Upper lobe of right lung (tissue), 1 donor: ENCODE measurements at regions not wholly inside any gene's neighbourhood (a gene's known extent, or its start where the extent isn't known, plus 50 kb on each side); places are given as distances from the start of the nearest gene placed in this dataset.

ENCODE experiments used
- ATAC-seq: fragments of 200-7000 bp; cut with Tn5 transposase; one replicate; pipeline ENCODE4 v1.9.1; 2020; ENCODE audit warnings: mild to moderate bottlenecking, moderate library complexity
- DNase-seq: peaks from one replicate; pipeline ENCODE4 v3.0.0-alpha.2; 2020
- H3K27ac ChIP-seq: fragments of 200-600 bp; one replicate; pipeline ENCODE4 v1.8.0; 2022
- H3K27me3 ChIP-seq: fragments of 200-600 bp; one replicate; pipeline ENCODE4 v1.8.0; 2022; ENCODE audit warnings: mild to moderate bottlenecking
- H3K36me3 ChIP-seq: fragments of 200-600 bp; one replicate; pipeline ENCODE4 v1.8.0; 2022
- H3K4me1 ChIP-seq: fragments of 200-600 bp; one replicate; pipeline ENCODE4 v1.8.0; 2022
- H3K4me3 ChIP-seq: fragments of 200-600 bp; one replicate; pipeline ENCODE4 v1.8.0; 2022; ENCODE audit warnings: mild to moderate bottlenecking
- H3K9me3 ChIP-seq: fragments of 200-600 bp; one replicate; pipeline ENCODE4 v1.8.0; 2022
- intact Hi-C: fragments of 100-400 bp; cut with DNase I; formaldehyde crosslinking; loops from one replicate; pipeline ENCODE4 v1.11.0; 2022
- TF ChIP-seq, protein P1 (sequence below): fragments of 200-600 bp; IDR thresholded peaks from one replicate; pipeline ENCODE4 v1.8.0; 2022; ENCODE audit warnings: antibody characterized with exemption
- donor health status: DM: no; HTN: yes; CAD: no; lungs with severe emphysema.

DNA sequence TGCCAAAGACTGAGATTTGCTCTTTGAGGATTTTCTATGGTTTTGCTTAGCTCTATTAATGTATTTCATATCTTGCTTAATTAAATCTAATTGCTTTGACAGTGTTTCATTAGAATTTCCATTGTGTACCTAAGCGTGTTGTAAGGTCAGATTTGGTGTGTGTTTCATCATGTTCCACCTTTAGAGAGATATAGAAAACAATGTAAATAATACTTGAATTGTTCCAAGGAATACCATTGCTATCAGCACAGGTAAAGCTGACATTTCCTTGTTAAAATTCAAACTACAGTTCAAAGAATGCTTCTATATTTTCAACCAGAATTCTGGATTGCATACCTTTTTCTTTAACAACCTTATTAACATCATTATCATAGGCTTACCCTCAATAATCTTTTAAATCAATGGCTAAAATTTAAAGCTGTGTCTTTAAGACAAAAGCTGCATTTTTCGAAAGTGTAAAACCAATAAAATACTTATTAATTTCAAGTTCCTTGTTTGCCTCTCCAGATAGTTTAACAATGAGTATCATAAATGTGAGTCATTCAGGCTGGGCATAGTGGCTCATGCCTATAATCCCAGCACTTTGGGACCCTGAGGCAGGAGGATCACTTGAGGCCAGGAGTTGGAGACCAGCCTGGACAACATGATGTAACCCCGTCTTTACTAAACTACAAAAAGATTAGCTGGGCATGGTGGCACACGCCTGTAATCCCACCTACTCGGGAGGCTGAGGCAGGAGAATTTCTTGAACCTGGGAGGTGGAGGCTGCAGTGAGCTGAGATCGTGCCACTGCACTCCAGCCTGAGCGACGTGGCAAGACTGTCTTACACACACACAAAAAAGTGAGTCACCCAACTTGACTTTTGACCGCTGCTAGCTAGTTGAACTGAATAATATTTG is 188.0 kb upstream of the PKDCC start:
- Histone ChIP-seq H3K27ac (no peak overlapping the region), H3K27me3 (peaks cover 10% of the 10 kb centered on the region), H3K9me3 (no peaks in the 10 kb centered on the region), H3K36me3 (no peaks in the 10 kb centered on the region), H3K4me3 (no peak overlapping the region), H3K4me1 (no peaks in the 10 kb centered on the region)
- TF ChIP-seq, protein P1, sequence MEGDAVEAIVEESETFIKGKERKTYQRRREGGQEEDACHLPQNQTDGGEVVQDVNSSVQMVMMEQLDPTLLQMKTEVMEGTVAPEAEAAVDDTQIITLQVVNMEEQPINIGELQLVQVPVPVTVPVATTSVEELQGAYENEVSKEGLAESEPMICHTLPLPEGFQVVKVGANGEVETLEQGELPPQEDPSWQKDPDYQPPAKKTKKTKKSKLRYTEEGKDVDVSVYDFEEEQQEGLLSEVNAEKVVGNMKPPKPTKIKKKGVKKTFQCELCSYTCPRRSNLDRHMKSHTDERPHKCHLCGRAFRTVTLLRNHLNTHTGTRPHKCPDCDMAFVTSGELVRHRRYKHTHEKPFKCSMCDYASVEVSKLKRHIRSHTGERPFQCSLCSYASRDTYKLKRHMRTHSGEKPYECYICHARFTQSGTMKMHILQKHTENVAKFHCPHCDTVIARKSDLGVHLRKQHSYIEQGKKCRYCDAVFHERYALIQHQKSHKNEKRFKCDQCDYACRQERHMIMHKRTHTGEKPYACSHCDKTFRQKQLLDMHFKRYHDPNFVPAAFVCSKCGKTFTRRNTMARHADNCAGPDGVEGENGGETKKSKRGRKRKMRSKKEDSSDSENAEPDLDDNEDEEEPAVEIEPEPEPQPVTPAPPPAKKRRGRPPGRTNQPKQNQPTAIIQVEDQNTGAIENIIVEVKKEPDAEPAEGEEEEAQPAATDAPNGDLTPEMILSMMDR: no peak
- DNase-seq (no peak), ATAC-seq (peak; percentile 42)
- intact Hi-C loops: no loop called here

DNA sequence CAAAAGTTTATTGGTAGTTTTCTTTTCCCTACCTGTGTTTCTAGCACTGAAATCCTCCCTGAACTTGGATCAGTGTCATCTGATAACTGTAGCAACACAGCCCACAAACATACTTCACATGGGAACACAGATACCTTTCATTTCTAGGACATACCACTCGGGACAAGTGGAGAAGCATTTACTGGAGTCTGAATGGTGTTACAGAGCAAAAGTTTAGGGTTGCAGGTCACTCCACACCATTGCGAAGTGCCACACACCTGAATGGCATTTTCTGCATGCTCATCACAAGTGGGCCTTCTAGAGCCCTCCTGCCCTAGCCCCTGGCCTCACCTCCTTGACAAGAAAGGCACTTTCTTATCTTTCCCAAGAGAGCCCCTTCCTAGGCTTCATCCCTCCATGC is 184.8 kb upstream of the PKDCC start:
- Histone ChIP-seq H3K4me3 (no peak overlapping the region), H3K27ac (no peak overlapping the region), H3K4me1 (no peaks in the 10 kb centered on the region), H3K9me3 (no peaks in the 10 kb centered on the region), H3K27me3 (peaks cover 10% of the 10 kb centered on the region), H3K36me3 (no peaks in the 10 kb centered on the region)
- ATAC-seq (peak; percentile 72), DNase-seq (no peak)
- TF ChIP-seq, protein P1: no peak
- intact Hi-C loops: no loop called here

DNA sequence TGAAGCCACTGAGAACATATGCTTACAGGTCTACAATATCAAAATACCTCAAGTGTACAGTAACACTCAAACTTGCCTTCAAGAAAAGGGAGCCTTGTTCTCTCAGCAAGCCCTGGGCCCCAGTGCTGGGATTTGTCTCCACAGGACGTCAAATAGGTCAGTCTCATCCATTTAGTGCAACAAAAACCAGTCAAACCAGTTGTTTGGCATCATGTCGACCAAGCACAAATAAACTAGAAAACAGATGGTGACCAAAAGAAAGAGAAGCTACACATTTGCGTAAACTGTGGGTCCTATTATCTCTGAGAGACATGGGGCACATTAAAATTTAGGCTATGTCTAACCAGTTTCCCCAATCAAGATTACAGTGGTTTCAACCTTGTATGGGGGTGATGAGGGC is 182.6 kb upstream of the PKDCC start:
- Histone ChIP-seq H3K36me3 (no peaks in the 10 kb centered on the region), H3K27ac (no peak overlapping the region), H3K4me3 (no peak overlapping the region), H3K27me3 (peaks cover 6% of the 10 kb centered on the region), H3K4me1 (no peaks in the 10 kb centered on the region), H3K9me3 (no peaks in the 10 kb centered on the region)
- no peak for ATAC-seq
- intact Hi-C loops: no loop called here
- TF ChIP-seq, protein P1: no peak
- no peak for DNase-seq

DNA sequence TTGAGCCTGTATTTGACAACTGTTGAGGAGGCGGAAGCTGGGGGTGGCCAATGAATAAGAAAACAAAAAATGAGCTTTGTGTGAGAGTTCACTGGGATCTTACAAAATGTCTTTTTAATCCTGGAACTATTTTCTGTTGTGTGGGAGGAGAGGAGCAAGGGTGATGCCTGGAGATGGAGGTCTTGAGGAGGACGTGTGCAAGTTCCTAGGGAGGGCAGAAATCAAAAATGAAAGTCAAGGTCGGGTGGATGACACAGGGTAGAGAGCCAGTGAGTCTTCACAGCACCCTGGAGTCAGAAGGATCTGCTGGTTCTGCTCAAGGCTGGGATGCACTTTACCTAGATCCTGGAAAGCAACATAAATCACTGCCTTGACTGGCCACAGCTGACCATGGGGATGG is 180.3 kb upstream of the PKDCC start:
- no peak overlapping the region for H3K4me3 ChIP-seq
- H3K9me3 ChIP-seq: no peaks in the 10 kb centered on the region
- H3K4me1 ChIP-seq: no peaks in the 10 kb centered on the region
- no peaks in the 10 kb centered on the region for H3K36me3 ChIP-seq
- DNase-seq (no peak), ATAC-seq (no peak)
- TF ChIP-seq, protein P1: no peak
- H3K27ac ChIP-seq: no peak overlapping the region
- intact Hi-C loops: no loop called here
- no peaks in the 10 kb centered on the region for H3K27me3 ChIP-seq

DNA sequence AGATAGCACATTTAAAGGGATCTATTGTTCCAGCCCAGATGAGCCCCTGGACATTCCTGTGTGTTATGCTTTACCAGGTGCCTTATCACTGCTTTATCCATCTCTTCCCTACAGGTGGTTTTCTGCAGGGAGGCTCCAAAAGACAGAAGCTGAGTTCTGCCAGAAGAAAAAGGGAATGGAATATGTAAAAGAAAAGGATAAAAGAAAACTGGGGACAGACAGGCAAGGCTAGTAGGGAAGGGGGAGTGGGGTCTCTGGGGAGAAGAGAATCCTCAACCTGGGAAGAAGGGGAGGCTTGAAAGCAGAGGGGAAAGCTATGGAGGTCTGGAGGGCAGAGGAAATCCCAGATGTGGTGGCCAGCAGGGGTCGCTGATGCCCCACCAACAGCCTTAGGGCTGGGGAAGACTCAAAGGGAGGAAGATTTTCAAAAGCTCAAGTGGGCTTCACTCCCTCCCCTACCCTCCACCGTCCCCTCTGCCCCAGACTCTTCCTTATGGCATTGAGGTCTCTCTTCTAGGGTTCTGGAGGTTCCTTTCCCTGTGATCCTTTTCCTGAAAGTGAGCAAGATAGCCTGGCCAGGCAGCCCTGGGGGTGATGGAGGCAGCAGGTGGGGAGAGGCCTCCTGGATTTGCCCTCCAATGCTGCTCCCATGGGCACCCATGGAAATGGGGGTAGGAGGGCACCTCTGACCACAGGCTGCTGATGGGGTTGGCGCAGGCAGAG is 178.1 kb upstream of the PKDCC start:
- Histone ChIP-seq H3K27me3 (no peaks in the 10 kb centered on the region), H3K4me3 (no peak overlapping the region), H3K4me1 (no peaks in the 10 kb centered on the region), H3K36me3 (no peaks in the 10 kb centered on the region), H3K27ac (no peak overlapping the region), H3K9me3 (no peaks in the 10 kb centered on the region)
- DNase-seq (peak; percentile 84), ATAC-seq (peak; percentile 92)
- TF ChIP-seq, protein P1: peak; percentile 88
- intact Hi-C loops: loop anchor here (5.0 kb wide), 1 partner anchor 218 kb away; no protein-coding TSS in a partner anchor
